ENCODE measurements at regions not wholly inside any gene's neighbourhood (a gene's known extent, or its start where the extent isn't known, plus 50 kb on each side); places are given as distances from the start of the nearest gene placed in this dataset.

DNA sequence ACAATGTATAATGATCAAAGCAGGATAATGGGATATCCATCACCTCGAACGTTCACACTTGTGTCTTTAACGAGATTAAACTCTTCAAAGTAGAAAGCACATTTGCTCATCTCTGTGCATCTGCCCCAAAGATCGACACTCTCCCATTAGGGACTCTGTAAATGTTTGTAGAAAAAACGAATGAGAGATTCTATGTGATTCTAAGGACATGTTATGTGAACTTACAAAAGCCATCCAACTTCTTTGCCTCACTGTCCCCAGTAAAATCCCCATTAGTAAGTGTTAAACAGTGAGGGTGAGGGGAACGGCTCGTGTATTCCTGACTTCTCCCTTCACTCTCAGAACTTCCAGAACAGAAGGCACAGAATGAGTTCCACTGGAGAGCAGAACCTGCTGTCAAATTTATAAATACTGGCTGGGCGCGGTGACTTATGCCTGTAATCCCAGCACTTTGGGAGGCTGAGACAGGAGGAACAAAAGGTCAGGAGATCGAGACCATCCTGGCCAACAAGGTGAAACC is 134.1 kb downstream of the WSCD1 start:
- no peak for DNase-seq (ENCODE audit: low spot score in 2 of 2)
- H3K4me1 ChIP-seq = no peaks in the 10 kb centered on the region
- 76 to 82% methylated on average over 10 of the region's 10 CpGs for WGBS, 2 donors
- TF ChIP-seq EP300 (IDR thresholded peaks at IDR 0.05) = no peak
- no peak for TF ChIP-seq CTCF (IDR thresholded peaks at IDR 0.05)
- TF ChIP-seq POLR2A (IDR thresholded peaks at IDR 0.05) = no peak
- H3K27ac ChIP-seq = no peak overlapping the region
- H3K36me3 ChIP-seq = no peaks in the 10 kb centered on the region
- no peaks in the 10 kb centered on the region for H3K9me3 ChIP-seq
- H3K27me3 ChIP-seq = no peaks in the 10 kb centered on the region
- no peak overlapping the region for H3K4me3 ChIP-seq

GRCh38 chr17:6196355-6196754 is 126.2 kb downstream of the WSCD1 start:
- Histone ChIP-seq H3K4me3 (no peak overlapping the region), H3K9me3 (no peaks in the 10 kb centered on the region), H3K27me3 (no peaks in the 10 kb centered on the region), H3K27ac (no peak overlapping the region), H3K4me1 (no peaks in the 10 kb centered on the region), H3K36me3 (no peaks in the 10 kb centered on the region)
- whole genome bisulfite sequencing, 2 donors = 51 to 59% methylated on average over 4 of the region's 4 CpGs
- TF ChIP-seq POLR2A (IDR thresholded peaks at IDR 0.05) (no peak), CTCF (IDR thresholded peaks at IDR 0.05) (no peak), EP300 (IDR thresholded peaks at IDR 0.05) (no peak)
- no peak for DNase-seq (ENCODE audit: low spot score in 2 of 2)

GRCh38 chr17:6195123-6195522 is 124.9 kb downstream of the WSCD1 start:
- DNase-seq (ENCODE audit: low spot score in 2 of 2) = no peak
- TF ChIP-seq POLR2A (IDR thresholded peaks at IDR 0.05) = no peak
- TF ChIP-seq EP300 (IDR thresholded peaks at IDR 0.05) = no peak
- no peak for TF ChIP-seq CTCF (IDR thresholded peaks at IDR 0.05)
- Histone ChIP-seq H3K27me3 (no peaks in the 10 kb centered on the region), H3K4me1 (no peaks in the 10 kb centered on the region), H3K4me3 (no peak overlapping the region), H3K9me3 (no peaks in the 10 kb centered on the region), H3K36me3 (no peaks in the 10 kb centered on the region), H3K27ac (no peak overlapping the region)
- 31 to 41% methylated on average over 1 of the region's 1 CpG for WGBS, 2 donors

- whole genome bisulfite sequencing, 2 donors = 68 to 71% methylated on average over 18 of the region's 18 CpGs
- no peak for DNase-seq (ENCODE audit: low spot score in 2 of 2)
- Histone ChIP-seq H3K9me3 (no peaks in the 10 kb centered on the region), H3K27me3 (no peaks in the 10 kb centered on the region), H3K36me3 (no peaks in the 10 kb centered on the region), H3K4me3 (no peak overlapping the region), H3K4me1 (no peaks in the 10 kb centered on the region), H3K27ac (no peak overlapping the region)
- no peak for TF ChIP-seq CTCF (IDR thresholded peaks at IDR 0.05)
- TF ChIP-seq POLR2A (IDR thresholded peaks at IDR 0.05) = no peak
- TF ChIP-seq EP300 (IDR thresholded peaks at IDR 0.05) = no peak
These were observed 121.5 kb downstream of the WSCD1 start for GRCh38 chr17:6191405-6192324.

GRCh38 chr17:6187836-6188235 is 117.7 kb downstream of the WSCD1 start:
- TF ChIP-seq POLR2A (IDR thresholded peaks at IDR 0.05) = no peak
- no peak for TF ChIP-seq CTCF (IDR thresholded peaks at IDR 0.05)
- no peak for TF ChIP-seq EP300 (IDR thresholded peaks at IDR 0.05)
- Histone ChIP-seq H3K9me3 (peaks cover 0 to 9% (median 0%) of the 10 kb centered on the region in 4 donors), H3K27ac (no peak overlapping the region), H3K4me1 (no peaks in the 10 kb centered on the region), H3K27me3 (no peaks in the 10 kb centered on the region), H3K36me3 (no peaks in the 10 kb centered on the region), H3K4me3 (no peak overlapping the region)
- DNase-seq (ENCODE audit: low spot score in 2 of 2) = no peak
- 25 to 33% methylated on average over 10 of the region's 10 CpGs for WGBS, 2 donors
